ENCODE measurements at regions not wholly inside any gene's neighbourhood (a gene's known extent, or its start where the extent isn't known, plus 50 kb on each side); places are given as distances from the start of the nearest gene placed in this dataset.

- DNase-seq = no peak
Measured at GRCh38 chr14:104323551-104324175, 185.3 kb downstream of the KIF26A start.

- DNase-seq = no peak
Measured at GRCh38 chr14:104326848-104327247, 188.5 kb downstream of the KIF26A start.

- no peak for DNase-seq
Measured at GRCh38 chr14:104328607-104329006, 190.2 kb downstream of the KIF26A start.

GRCh38 chr14:104329793-104330192 is 191.4 kb downstream of the KIF26A start:
- DNase-seq = no peak

GRCh38 chr14:104331871-104332605 is 193.7 kb downstream of the KIF26A start:
- no peak for DNase-seq

GRCh38 chr14:104332634-104333270 is 194.4 kb downstream of the KIF26A start:
- no peak for DNase-seq

- no peak for DNase-seq
Measured at GRCh38 chr14:104333646-104334423, 195.4 kb downstream of the KIF26A start.

- no peak for DNase-seq
Measured at GRCh38 chr14:104334424-104335161, 196.2 kb downstream of the KIF26A start.

- no peak for DNase-seq
Measured at GRCh38 chr14:104335176-104335575, 196.8 kb downstream of the KIF26A start.

GRCh38 chr14:104335611-104336010 is 197.2 kb downstream of the KIF26A start:
- DNase-seq = no peak

- no peak for DNase-seq
Measured at GRCh38 chr14:104337351-104337750, 199.0 kb downstream of the KIF26A start.

- no peak for DNase-seq
Measured at GRCh38 chr14:104339361-104339760, 201.0 kb downstream of the KIF26A start.

- DNase-seq = no peak
Measured at GRCh38 chr14:104339829-104340228, 201.4 kb downstream of the KIF26A start.

- no peak for DNase-seq
Measured at GRCh38 chr14:104341532-104342434, 203.4 kb downstream of the KIF26A start.

GRCh38 chr14:104342435-104343293 is 204.3 kb downstream of the KIF26A start:
- DNase-seq = no peak

- no peak for DNase-seq
Measured at GRCh38 chr14:104343294-104343625, 204.9 kb downstream of the KIF26A start.

GRCh38 chr14:104343690-104344640 is 205.6 kb downstream of the KIF26A start:
- no peak for DNase-seq

- DNase-seq = no peak
Measured at GRCh38 chr14:104344818-104345620, 206.6 kb downstream of the KIF26A start.

Measured in activated CD4-positive, alpha-beta T cell treated with anti-CD3 and anti-CD28 coated beads, Interleukin-2, amount 50 U/mL, for 4 hours (primary cell).